OCI-LY7 (cell line): ENCODE measurements at regions not wholly inside any gene's neighbourhood (a gene's known extent, or its start where the extent isn't known, plus 50 kb on each side); places are given as distances from the start of the nearest gene placed in this dataset.
"Not testable (repeated sequence)": the region's sequence is repeated elsewhere in the genome, so short reads cannot be mapped to it uniquely, and the experiment has no call there.

ENCODE experiments used
- EZH2phosphoT487 ChIP-seq: fragments of 200-600 bp; sonication (generic); IDR thresholded peaks from 2 replicates; pipeline ENCODE4 v1.6.1; 2018; ENCODE audit warnings: low read depth, borderline replicate concordance, mild to moderate bottlenecking, mixed run types, antibody characterized with exemption, low read length, moderate library complexity, mixed read lengths
- TF ChIP-seq, protein P1 (sequence below): fragments of 200-600 bp; sonication (generic); conservative IDR thresholded peaks from 2 replicates; pipeline ENCODE4 v1.5.1; 2014; ENCODE audit warnings: mild to moderate bottlenecking, antibody characterized with exemption, low read length, moderate library complexity, mixed read lengths

- TF ChIP-seq, protein P1, sequence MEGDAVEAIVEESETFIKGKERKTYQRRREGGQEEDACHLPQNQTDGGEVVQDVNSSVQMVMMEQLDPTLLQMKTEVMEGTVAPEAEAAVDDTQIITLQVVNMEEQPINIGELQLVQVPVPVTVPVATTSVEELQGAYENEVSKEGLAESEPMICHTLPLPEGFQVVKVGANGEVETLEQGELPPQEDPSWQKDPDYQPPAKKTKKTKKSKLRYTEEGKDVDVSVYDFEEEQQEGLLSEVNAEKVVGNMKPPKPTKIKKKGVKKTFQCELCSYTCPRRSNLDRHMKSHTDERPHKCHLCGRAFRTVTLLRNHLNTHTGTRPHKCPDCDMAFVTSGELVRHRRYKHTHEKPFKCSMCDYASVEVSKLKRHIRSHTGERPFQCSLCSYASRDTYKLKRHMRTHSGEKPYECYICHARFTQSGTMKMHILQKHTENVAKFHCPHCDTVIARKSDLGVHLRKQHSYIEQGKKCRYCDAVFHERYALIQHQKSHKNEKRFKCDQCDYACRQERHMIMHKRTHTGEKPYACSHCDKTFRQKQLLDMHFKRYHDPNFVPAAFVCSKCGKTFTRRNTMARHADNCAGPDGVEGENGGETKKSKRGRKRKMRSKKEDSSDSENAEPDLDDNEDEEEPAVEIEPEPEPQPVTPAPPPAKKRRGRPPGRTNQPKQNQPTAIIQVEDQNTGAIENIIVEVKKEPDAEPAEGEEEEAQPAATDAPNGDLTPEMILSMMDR: not testable (repeated sequence)
- TF ChIP-seq EZH2phosphoT487: not testable (repeated sequence)
Measured at GRCh38 chr2:91856971-91857370, 3014.3 kb upstream of the TEKT4 start.
